NCI-H446 treated with DMSO at 0.1 percent for 48 hours (cell line): ENCODE measurements at regions not wholly inside any gene's neighbourhood (a gene's known extent, or its start where the extent isn't known, plus 50 kb on each side); places are given as distances from the start of the nearest gene placed in this dataset.

Experiments used
- DNase-seq: peaks from one replicate; lab custom pipeline; 2025; lab: John Stamatoyannopoulos, UW

GRCh38 chr1:243916160-243916559 is 66.1 kb upstream of the AKT3 start:
- no peak for DNase-seq

- no peak for DNase-seq
These were observed 62.3 kb upstream of the AKT3 start for GRCh38 chr1:243912347-243912746.

- DNase-seq = no peak
These were observed 60.6 kb upstream of the AKT3 start for GRCh38 chr1:243910607-243911006.

GRCh38 chr1:243903895-243904294 is 53.9 kb upstream of the AKT3 start:
- DNase-seq = no peak

DNA sequence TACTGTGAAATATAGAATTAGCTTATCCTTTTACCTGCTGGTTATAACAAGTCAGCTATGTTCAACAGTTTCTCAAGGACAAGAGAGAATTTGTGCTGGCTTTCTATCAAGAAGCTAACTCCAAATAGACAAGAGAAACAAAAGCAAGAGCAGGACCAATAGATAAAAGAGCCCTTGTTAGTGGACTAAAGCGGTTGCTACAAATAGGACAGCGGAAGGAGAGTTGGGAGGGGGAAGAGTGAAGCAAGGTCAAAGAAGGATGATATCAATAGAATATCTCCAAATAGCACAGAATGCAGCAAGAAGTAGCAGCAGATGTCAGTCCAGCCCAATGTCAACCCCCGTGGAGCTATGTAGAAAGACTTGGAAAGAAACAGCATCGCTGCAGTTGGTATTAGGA is 53.0 kb upstream of the AKT3 start:
- DNase-seq = no peak

- no peak for DNase-seq
These were observed 52.1 kb upstream of the AKT3 start for GRCh38 chr1:243902100-243902499.
